ENCODE measurements at regions not wholly inside any gene's neighbourhood (a gene's known extent, or its start where the extent isn't known, plus 50 kb on each side); places are given as distances from the start of the nearest gene placed in this dataset.

GRCh38 chr7:68446183-68446582, 1152.1 kb upstream of the AUTS2 start:
- no peaks in the 10 kb centered on the region for H3K4me1 ChIP-seq (ENCODE audit: control insufficient read depth in 1 of 2, extremely low read depth in 1 of 2, insufficient read depth in 2 of 2, low read length in 2 of 2)
- no peaks in the 10 kb centered on the region for H3K27me3 Mint-ChIP-seq
- H3K9me3 Mint-ChIP-seq, result peaks cover 20 to 44% (median 29%) of the 10 kb centered on the region in 3 donors
- ATAC-seq (replicated peaks in 1 of 4) (no peak), DNase-seq (no peak)
- H3K36me3 Mint-ChIP-seq, result no peaks in the 10 kb centered on the region
- no peak overlapping the region for H3K4me3 Mint-ChIP-seq
- ChIA-PET CTCF (no interaction called here), POLR2A (no interaction called here)
- no peak overlapping the region for H3K4me3 ChIP-seq (ENCODE audit: control insufficient read depth in 1 of 2, extremely low read depth in 1 of 2, low read length in 1 of 2)
- H3K27ac ChIP-seq (ENCODE audit: low read length), result no peak overlapping the region
- H3K36me3 ChIP-seq (ENCODE audit: control insufficient read depth in 2 of 2, extremely low read depth in 1 of 2, insufficient read depth in 1 of 2, low read length in 1 of 2), result no peaks in the 10 kb centered on the region
- no peaks in the 10 kb centered on the region for H3K4me1 Mint-ChIP-seq
- H3K9me3 ChIP-seq, result peaks cover 2% of the 10 kb centered on the region
- WGBS (ENCODE audit: insufficient coverage), result 56% methylated on average over 8 of the region's 10 CpGs
- H3K27ac Mint-ChIP-seq, result no peak overlapping the region
- H3K27me3 ChIP-seq (replicated peaks in 1 of 2; ENCODE audit: control insufficient read depth in 2 of 2, extremely low read depth in 1 of 2, insufficient read depth in 2 of 2, low read length in 1 of 2), result no peaks in the 10 kb centered on the region

- ChIA-PET POLR2A (no interaction called here), CTCF (no interaction called here)
- no peak for DNase-seq
- H3K36me3 Mint-ChIP-seq, result no peaks in the 10 kb centered on the region
- Histone ChIP-seq H3K27me3 (replicated peaks in 1 of 2; ENCODE audit: control insufficient read depth in 2 of 2, extremely low read depth in 1 of 2, insufficient read depth in 2 of 2, low read length in 1 of 2) (no peaks in the 10 kb centered on the region), H3K4me3 (ENCODE audit: control insufficient read depth in 1 of 2, extremely low read depth in 1 of 2, low read length in 1 of 2) (no peak overlapping the region), H3K27ac (ENCODE audit: low read length) (no peak overlapping the region), H3K9me3 (no peaks in the 10 kb centered on the region), H3K4me1 (ENCODE audit: control insufficient read depth in 1 of 2, extremely low read depth in 1 of 2, insufficient read depth in 2 of 2, low read length in 2 of 2) (no peaks in the 10 kb centered on the region), H3K36me3 (ENCODE audit: control insufficient read depth in 2 of 2, extremely low read depth in 1 of 2, insufficient read depth in 1 of 2, low read length in 1 of 2) (no peaks in the 10 kb centered on the region)
- no peak overlapping the region for H3K4me3 Mint-ChIP-seq
- WGBS (ENCODE audit: insufficient coverage), result 82% methylated on average over 2 of the region's 2 CpGs
- no peaks in the 10 kb centered on the region for H3K27me3 Mint-ChIP-seq
- no peaks in the 10 kb centered on the region for H3K4me1 Mint-ChIP-seq
- peaks cover 19 to 49% (median 23%) of the 10 kb centered on the region in 3 donors for H3K9me3 Mint-ChIP-seq
- no peak overlapping the region for H3K27ac Mint-ChIP-seq
- ATAC-seq (replicated peaks in 1 of 4), result no peak
Measured at GRCh38 chr7:68449099-68449498, 1149.2 kb upstream of the AUTS2 start.

- POLR2A ChIA-PET, result no interaction called here
- Mint-ChIP-seq H3K4me1 (no peaks in the 10 kb centered on the region), H3K27me3 (no peaks in the 10 kb centered on the region), H3K4me3 (no peak overlapping the region), H3K36me3 (no peaks in the 10 kb centered on the region), H3K27ac (no peak overlapping the region), H3K9me3 (peaks cover 14 to 42% (median 23%) of the 10 kb centered on the region in 3 donors)
- Histone ChIP-seq H3K9me3 (no peaks in the 10 kb centered on the region), H3K27me3 (replicated peaks in 1 of 2; ENCODE audit: control insufficient read depth in 2 of 2, extremely low read depth in 1 of 2, insufficient read depth in 2 of 2, low read length in 1 of 2) (no peaks in the 10 kb centered on the region), H3K4me1 (ENCODE audit: control insufficient read depth in 1 of 2, extremely low read depth in 1 of 2, insufficient read depth in 2 of 2, low read length in 2 of 2) (no peaks in the 10 kb centered on the region), H3K27ac (ENCODE audit: low read length) (no peak overlapping the region), H3K4me3 (ENCODE audit: control insufficient read depth in 1 of 2, extremely low read depth in 1 of 2, low read length in 1 of 2) (no peak overlapping the region), H3K36me3 (ENCODE audit: control insufficient read depth in 2 of 2, extremely low read depth in 1 of 2, insufficient read depth in 1 of 2, low read length in 1 of 2) (no peaks in the 10 kb centered on the region)
- CTCF ChIA-PET, result no interaction called here
- ATAC-seq (replicated peaks in 1 of 4) (no peak), DNase-seq (no peak)
- WGBS (ENCODE audit: insufficient coverage), result 80% methylated on average over 1 of the region's 5 CpGs
Measured at GRCh38 chr7:68449816-68450215, 1148.5 kb upstream of the AUTS2 start.

- Mint-ChIP-seq H3K27me3 (no peaks in the 10 kb centered on the region), H3K4me1 (no peaks in the 10 kb centered on the region), H3K9me3 (peaks cover 27 to 47% (median 29%) of the 10 kb centered on the region in 3 donors), H3K27ac (no peak overlapping the region), H3K4me3 (no peak overlapping the region), H3K36me3 (no peaks in the 10 kb centered on the region)
- no peaks in the 10 kb centered on the region for H3K9me3 ChIP-seq
- DNase-seq (no peak), ATAC-seq (replicated peaks in 1 of 4) (no peak)
- H3K4me1 ChIP-seq (ENCODE audit: control insufficient read depth in 1 of 2, extremely low read depth in 1 of 2, insufficient read depth in 2 of 2, low read length in 2 of 2), result no peaks in the 10 kb centered on the region
- H3K27ac ChIP-seq (ENCODE audit: low read length), result no peak overlapping the region
- H3K27me3 ChIP-seq (replicated peaks in 1 of 2; ENCODE audit: control insufficient read depth in 2 of 2, extremely low read depth in 1 of 2, insufficient read depth in 2 of 2, low read length in 1 of 2), result no peaks in the 10 kb centered on the region
- WGBS (ENCODE audit: insufficient coverage), result no CpG with 5 or more reads among the region's 5 CpGs
- H3K4me3 ChIP-seq (ENCODE audit: control insufficient read depth in 1 of 2, extremely low read depth in 1 of 2, low read length in 1 of 2), result no peak overlapping the region
- POLR2A ChIA-PET, result no interaction called here
- H3K36me3 ChIP-seq (ENCODE audit: control insufficient read depth in 2 of 2, extremely low read depth in 1 of 2, insufficient read depth in 1 of 2, low read length in 1 of 2), result no peaks in the 10 kb centered on the region
- CTCF ChIA-PET, result no interaction called here
Measured at GRCh38 chr7:68454931-68455330, 1143.3 kb upstream of the AUTS2 start.

GRCh38 chr7:68456469-68456868, 1141.8 kb upstream of the AUTS2 start:
- DNase-seq (no peak), ATAC-seq (replicated peaks in 1 of 4) (no peak)
- Mint-ChIP-seq H3K4me1 (no peaks in the 10 kb centered on the region), H3K27me3 (no peaks in the 10 kb centered on the region), H3K27ac (no peak overlapping the region), H3K4me3 (no peak overlapping the region), H3K9me3 (peaks cover 30 to 50% (median 32%) of the 10 kb centered on the region in 3 donors), H3K36me3 (no peaks in the 10 kb centered on the region)
- Histone ChIP-seq H3K36me3 (ENCODE audit: control insufficient read depth in 2 of 2, extremely low read depth in 1 of 2, insufficient read depth in 1 of 2, low read length in 1 of 2) (no peaks in the 10 kb centered on the region), H3K9me3 (no peaks in the 10 kb centered on the region), H3K27me3 (replicated peaks in 1 of 2; ENCODE audit: control insufficient read depth in 2 of 2, extremely low read depth in 1 of 2, insufficient read depth in 2 of 2, low read length in 1 of 2) (no peaks in the 10 kb centered on the region), H3K4me1 (ENCODE audit: control insufficient read depth in 1 of 2, extremely low read depth in 1 of 2, insufficient read depth in 2 of 2, low read length in 2 of 2) (no peaks in the 10 kb centered on the region), H3K27ac (ENCODE audit: low read length) (no peak overlapping the region), H3K4me3 (ENCODE audit: control insufficient read depth in 1 of 2, extremely low read depth in 1 of 2, low read length in 1 of 2) (no peak overlapping the region)
- POLR2A ChIA-PET, result no interaction called here
- CTCF ChIA-PET, result no interaction called here

- H3K36me3 ChIP-seq (ENCODE audit: control insufficient read depth in 2 of 2, extremely low read depth in 1 of 2, insufficient read depth in 1 of 2, low read length in 1 of 2), result no peaks in the 10 kb centered on the region
- H3K27me3 ChIP-seq (replicated peaks in 1 of 2; ENCODE audit: control insufficient read depth in 2 of 2, extremely low read depth in 1 of 2, insufficient read depth in 2 of 2, low read length in 1 of 2), result no peaks in the 10 kb centered on the region
- no peaks in the 10 kb centered on the region for H3K4me1 ChIP-seq (ENCODE audit: control insufficient read depth in 1 of 2, extremely low read depth in 1 of 2, insufficient read depth in 2 of 2, low read length in 2 of 2)
- Mint-ChIP-seq H3K36me3 (no peaks in the 10 kb centered on the region), H3K4me1 (no peaks in the 10 kb centered on the region), H3K9me3 (peaks cover 26 to 53% (median 33%) of the 10 kb centered on the region in 3 donors), H3K4me3 (no peak overlapping the region), H3K27ac (no peak overlapping the region), H3K27me3 (no peaks in the 10 kb centered on the region)
- ATAC-seq (replicated peaks in 1 of 4), result no peak
- no peak for DNase-seq
- H3K4me3 ChIP-seq (ENCODE audit: control insufficient read depth in 1 of 2, extremely low read depth in 1 of 2, low read length in 1 of 2), result no peak overlapping the region
- WGBS (ENCODE audit: insufficient coverage), result 90% methylated on average over 5 of the region's 5 CpGs
- POLR2A ChIA-PET, result interaction anchor here in 1 of 2 donors (0.6 kb wide), 1 partner anchor 45 kb away, joined by 5 read pairs; no protein-coding TSS in a partner anchor
- no peak overlapping the region for H3K27ac ChIP-seq (ENCODE audit: low read length)
- no peaks in the 10 kb centered on the region for H3K9me3 ChIP-seq
- CTCF ChIA-PET, result no interaction called here
Measured at GRCh38 chr7:68457481-68457880, 1140.8 kb upstream of the AUTS2 start.
